Activated CD4-positive, CD25-positive, alpha-beta regulatory T cell treated with anti-CD3 and anti-CD28 coated beads, Interleukin-2, amount 50 U/mL, for 24 hours (primary cell): ENCODE measurements at regions not wholly inside any gene's neighbourhood (a gene's known extent, or its start where the extent isn't known, plus 50 kb on each side); places are given as distances from the start of the nearest gene placed in this dataset.
"Not testable (repeated sequence)": the region's sequence is repeated elsewhere in the genome, so short reads cannot be mapped to it uniquely, and the experiment has no call there.

Experiments used
- ATAC-seq, 2 donors: fragments of 150-1000 bp; cut with Tn5 transposase; one replicate each; pipeline ENCODE4 v1.10.0; 2021; ENCODE audit warnings: mild to moderate bottlenecking in 1 of 2, moderate library complexity in 1 of 2

DNA sequence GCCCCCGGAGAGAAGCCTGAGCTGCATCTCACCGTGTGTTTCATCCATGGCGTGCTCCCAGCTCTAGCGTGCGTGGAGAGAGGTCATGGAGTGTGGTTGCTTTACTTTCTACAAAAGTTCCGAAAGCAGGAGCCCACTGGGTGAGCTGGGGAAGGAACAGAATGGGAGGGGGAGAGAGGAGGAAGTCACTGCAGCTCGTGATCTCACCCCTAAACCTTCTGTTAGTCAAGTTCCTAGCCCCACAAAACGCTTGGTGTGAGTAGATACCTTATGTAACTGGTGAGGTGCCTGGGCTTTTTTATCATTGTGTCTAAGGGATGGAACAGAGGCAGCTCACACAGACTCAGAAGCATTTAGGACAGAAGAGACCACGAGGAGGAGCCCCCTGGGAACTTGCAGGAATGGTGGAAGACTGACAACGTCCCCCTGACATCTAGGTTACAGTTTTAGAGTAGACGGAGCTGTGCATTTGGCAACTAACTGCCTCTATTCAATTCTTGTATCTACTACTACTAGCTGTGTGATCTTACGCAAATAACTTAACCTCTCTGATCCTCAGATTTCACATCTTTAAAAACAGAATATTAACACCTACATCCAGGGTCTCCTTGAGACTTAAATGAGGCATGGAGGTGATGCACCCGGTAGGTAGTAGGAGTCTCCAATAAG, 123.3 kb downstream of the ARL4C start:
- ATAC-seq: no peak

DNA sequence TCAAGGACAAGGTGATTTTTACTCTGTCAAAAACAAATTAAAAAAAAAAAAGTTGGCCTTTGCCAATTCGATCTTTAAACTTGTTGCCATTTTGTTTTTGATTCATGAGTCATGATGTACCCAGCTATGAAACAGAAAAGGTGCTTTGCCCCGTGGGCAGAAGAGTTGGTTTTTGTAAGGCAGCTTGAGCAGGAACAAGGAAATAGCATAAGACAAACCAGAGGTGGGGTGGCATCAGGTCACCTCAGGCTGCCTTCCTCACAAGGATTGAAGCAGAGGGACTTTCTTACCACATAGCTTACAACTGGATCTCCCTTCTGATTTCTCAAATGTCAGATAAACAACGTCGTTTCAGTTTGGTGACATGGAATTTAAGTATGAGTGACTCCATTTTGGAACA, 123.8 kb downstream of the ARL4C start:
- ATAC-seq: no peak

DNA sequence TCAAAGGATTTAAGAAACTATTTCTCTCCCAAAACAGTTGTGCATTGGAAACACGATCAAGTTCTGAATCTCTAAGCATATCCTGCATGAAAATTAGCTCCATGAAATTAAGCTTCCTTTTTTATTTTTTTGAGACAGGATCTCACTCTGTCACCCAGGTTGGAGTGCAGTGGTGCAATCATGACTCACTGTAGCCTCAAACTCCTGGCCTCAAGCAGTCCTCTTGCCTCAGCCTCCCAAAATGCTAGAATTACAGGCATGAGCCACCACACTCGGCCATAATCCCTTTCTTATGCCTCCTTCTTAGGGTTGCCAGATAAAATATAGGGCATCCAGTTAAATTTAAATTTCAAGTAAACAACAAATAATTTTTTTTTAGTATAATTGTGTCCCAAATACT, 124.4 kb downstream of the ARL4C start:
- ATAC-seq: no peak

DNA sequence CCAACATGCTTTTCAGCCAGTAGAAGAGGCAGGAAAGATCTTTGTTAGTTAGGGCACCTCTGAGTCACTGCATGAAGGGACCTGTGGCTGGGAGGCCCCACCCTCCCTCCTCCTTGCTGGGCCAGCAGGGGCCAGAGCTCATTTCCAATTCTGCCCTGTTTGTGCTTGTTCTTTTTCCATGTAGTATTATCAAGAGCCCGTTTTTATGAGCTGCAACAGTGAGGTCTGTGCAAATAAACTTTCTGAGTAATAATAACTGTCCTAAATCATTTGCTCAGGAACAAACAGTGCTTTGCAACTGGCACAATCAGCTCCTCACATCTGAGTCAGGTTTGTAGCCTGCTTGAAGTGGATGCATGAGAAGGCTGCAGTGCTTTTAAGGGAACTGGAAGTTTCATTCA, 128.0 kb downstream of the ARL4C start:
- peak; percentile 83 to 85 for ATAC-seq

DNA sequence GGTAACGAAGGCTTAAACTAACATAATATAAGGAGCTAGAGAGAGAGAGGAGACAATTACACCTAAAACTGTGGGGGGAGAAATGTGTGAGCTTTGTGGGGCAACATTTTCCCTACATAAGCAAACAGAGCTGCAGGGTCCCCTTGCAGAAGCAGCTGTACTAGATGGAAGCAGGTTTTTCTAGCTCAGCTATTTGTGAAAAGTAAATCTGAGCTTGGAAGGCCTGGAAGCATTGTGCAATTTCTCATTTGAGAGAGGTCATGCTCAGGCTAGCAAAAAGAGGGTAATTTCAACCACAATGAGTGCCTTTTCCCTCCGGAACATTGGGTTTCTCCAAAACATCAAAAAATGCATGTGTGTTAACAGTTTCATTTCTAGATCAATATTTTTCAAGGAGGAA, 130.0 kb downstream of the ARL4C start:
- no peak for ATAC-seq

DNA sequence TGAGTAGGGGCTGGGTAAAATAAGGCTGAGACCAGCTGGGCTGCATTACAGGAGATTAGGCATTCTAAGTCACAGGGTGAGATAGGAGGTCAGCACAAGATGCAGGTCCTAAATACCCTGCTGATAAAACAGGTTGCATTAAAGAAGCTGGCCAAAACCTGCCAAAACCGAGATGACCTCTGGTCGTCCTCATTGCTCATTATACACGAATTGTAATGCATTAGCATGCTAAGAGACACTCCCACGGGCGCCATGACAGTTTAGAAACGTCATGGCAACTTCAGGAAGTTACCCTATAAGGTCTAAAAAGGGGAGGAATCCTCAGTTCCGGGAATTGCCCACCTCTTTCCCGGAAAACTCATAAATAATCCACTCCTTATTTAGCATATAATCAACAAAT, 132.2 kb downstream of the ARL4C start:
- ATAC-seq: no peak

DNA sequence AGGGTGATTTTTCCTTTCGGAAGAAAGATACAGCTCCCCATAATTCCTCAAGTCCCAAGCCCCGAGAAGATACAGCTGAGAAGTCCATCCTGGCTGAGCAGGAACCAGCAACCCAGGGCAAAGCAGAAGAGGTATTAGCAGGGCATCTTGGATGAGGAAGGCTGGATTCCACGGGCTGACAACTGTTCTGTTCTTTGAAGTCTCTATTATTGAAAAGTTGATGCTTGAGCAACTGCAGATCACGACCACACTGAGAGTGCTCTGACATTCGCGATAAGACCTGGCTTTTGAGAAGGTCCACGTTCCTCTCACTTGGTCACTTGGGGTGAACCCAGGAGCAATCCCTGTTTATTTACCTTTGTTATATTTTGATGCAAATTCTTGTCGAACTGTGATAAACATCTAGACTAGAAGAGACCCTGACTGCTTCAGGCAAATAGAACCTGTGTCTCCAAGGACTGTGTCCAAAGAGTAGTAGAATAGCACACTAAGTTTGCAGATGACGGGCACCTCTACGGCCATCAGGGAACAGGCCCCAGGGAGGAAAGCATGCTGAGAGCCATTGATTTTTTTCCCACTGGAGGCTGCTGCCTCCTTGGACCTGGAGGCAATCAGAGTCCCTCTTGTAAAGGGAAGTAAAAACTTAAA, 133.1 kb downstream of the ARL4C start:
- no peak for ATAC-seq

DNA sequence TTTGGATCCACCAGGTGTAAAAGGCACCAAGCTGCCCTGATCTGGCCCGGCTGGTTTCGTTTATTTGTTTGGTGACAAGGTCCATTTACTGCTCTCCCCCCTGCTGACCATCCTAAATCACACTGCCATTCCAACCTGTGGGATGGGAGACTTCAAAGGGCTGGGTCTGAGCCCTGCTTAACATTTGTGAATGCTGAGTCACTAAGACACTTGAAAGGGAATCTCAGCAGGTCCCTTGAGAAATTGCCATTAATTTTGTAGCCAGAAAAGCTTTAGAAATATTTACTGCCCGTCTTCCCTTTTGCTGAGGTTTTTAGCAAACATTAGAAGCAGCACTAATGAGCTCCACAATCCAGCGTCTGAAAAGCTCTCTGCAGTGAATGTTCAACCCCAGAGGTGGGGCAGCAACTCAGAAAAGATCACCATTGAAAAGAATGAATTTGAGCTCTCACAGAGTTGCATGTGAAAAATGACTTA, 133.8 kb downstream of the ARL4C start:
- ATAC-seq: no peak

DNA sequence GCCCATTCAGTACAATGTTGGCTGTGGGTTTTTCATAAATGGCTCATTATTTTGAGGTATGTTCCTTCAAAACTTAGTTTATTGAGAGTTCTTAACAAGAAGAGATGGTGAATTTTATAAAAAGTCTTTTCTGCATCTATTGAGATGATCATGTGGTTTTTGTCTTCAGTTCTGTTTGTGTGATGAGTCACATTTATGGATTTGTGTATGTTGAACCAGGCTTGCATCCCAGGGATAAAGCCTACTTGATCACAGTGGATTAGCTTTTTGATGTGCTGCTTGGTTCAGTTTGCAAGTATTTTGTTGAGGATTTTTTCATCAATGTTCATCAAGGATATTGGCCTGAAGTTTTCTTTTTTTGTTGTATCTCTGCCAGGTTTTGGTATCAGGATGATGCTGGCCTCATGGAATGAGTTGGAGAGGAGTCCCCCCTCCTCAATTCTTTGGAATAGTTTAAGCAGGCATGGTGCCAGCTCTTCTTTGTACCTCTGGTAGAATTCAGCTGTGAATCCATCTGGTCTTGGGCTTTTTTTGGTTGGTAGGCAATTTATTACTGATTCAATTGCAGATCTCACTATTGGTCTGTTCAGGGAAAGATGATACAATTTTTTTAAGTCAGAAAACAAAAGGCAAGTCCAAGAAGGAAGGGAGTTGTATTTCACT, 136.4 kb downstream of the ARL4C start:
- not testable (repeated sequence) for ATAC-seq

DNA sequence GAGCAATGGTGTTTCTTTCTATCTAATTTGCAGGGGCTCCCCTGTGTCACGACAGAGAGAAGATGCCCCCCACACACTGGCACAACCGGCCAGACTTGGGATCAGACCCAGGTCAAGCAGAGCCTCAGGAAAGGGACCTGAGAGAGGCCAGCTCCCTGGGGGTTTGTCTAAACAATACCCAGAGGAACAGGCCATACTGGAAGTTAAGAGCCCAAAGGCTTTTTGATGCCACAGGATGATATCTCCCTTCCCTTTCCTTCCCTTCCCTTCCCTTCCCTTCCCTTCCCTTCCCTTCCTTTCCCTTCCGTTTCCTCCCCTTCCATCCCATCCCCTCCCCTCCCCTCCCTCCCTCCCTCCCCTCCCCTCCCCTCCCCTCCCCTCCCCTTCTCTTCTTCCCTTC, 139.2 kb downstream of the ARL4C start:
- no peak for ATAC-seq

DNA sequence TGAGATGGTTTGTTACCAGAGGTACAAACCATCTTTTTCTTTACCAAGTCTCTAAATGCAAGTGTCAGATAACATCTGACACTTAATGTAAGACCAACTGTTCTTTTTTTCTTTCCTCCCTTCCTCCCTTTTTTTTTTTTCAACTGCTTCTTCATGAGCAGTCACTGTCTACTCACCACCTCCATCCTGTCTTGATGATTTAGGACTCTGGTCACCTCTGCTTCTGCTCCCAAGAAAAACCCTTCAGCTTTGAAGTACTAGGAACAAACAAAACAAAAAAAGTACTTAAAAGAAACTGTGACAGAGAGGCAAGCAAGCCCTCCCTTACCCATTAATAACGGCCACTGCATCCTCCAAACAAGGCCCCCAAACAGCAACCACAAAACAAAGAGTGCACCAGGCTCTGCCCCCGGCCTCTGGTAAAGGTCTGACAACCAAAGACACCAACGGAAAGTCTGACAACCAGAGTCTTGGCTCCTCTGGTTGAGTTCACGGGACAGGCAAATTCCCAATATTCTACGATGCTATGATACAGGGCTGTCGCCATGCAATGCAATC, 141.0 kb downstream of the ARL4C start:
- no peak for ATAC-seq

DNA sequence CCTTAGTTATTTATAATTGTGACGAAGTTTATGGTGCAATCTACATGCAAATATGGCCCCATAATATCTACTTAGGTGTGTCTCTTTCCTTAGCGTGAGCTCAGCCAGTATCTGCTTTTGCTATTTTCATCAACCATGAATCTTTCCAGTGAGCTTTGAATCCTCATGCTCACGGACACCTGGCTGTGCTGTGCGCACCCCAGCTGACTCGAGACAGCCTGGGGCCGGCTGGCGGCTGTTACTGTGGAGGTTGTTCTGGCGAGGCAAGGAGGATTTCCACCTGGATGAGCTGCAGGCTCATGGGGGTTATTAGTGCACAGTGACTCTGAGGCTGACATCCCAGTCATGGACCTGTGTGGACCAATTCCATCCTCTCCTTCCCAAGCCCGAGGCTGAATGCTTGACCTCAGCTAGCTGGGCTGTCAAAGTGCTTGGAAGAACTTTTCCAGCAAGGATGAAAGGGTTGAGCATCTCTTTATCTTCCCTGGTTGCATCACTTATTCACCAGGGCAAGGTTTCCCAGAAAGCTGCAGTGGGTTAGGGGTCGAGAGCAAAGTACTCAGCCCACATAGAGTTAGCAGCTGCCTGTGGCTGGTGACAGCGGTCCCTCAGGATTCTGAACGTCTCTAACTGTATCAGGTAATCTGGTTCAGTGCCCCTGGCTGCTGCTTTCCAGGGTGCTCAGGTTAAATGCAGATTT, 141.7 kb downstream of the ARL4C start:
- ATAC-seq: no peak

DNA sequence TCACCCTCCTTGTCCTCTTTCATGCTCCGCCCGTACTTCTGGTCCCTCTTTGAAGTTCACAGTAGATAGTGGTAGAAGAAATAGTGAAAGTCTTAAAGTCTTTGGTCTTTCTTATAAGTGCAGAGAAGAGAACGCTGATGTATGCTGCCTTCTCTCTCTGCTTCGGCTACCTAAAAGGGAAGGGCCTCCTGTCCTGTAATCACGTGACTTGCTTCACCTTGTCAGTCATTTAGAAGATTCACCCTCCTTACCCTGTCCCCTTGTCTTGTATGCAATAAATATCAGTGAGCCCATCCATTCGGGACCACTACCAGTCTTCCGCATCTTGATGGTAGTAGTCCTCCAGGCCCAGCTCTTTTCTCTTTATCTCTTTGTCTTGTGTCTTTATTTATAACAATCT, 144.6 kb downstream of the ARL4C start:
- ATAC-seq: no peak

DNA sequence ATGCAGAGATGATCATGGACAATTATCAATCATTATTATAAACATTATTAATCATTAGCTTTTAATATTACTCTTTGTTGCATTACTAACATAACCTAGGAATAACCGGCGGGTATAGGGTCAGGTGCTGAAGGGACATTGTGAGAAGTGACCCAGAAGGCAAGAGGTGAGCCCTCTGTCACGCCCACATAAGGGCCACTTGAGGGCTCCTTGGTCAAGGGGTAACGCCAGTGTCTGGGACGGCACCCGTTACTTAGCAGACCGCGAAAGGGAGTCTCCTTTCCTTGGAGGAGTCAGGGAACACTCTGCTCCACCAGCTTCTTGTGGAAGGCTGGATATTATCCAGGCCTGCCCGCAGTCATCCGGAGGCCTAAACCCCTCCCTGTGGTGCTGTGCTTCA, 145.0 kb downstream of the ARL4C start:
- ATAC-seq: not testable (repeated sequence)

DNA sequence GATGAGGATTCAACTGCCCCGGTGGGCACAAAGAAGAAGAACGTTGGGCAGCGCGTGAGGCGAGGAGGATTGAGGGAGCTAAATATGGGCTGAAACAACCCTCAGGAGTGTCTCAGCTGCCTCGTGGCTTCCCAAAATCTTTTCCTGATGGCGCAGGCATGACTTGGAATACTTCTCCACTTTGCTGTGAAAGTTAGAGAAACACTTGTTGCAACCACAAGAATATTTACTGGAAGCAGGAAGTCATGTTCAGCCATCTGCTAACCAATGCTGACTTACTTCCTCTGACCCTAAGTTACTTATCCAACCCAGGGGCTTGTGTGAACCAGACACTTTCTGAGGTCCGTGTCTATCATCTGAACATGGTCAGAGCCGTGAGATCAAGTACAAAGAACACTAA, 148.8 kb downstream of the ARL4C start:
- no peak for ATAC-seq

DNA sequence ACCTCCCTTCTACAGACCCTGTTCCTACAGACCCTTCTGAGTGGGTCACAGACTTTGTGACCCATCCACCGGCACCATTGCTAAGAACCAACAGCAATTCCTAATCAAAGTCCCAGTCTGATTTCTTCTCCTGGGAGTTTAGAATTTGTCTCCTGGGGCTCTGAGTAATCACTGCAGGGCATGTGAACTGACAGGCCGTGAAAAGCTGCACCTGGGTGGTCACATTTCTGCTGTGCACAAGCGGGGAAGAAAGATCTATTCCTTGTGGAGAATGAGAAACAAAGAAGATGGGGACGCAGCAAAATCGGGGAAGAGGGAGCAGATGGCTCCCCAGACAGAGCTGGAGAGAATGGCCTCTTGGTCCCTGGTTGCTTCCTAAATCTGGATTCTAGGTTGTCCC, 151.0 kb downstream of the ARL4C start:
- no peak for ATAC-seq

DNA sequence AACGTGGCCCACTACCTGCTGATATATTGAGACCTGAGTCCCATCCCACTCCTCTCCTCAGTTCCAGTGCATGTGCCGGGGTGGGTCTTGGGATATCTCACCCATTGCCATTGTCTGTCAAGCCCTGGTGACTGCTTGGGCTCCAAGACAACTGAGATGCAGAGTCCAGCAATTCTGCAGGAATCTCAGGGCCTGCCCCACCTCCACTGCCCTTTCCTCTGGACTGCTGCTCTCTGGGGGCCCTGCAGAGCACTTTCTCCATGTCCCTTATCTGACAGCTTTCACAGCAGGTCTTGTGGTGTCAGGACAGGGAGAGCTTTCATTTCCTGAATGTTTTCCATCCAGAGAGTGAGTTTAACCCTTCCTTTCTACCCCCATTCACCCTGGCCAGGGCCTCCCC, 152.9 kb downstream of the ARL4C start:
- ATAC-seq: no peak

DNA sequence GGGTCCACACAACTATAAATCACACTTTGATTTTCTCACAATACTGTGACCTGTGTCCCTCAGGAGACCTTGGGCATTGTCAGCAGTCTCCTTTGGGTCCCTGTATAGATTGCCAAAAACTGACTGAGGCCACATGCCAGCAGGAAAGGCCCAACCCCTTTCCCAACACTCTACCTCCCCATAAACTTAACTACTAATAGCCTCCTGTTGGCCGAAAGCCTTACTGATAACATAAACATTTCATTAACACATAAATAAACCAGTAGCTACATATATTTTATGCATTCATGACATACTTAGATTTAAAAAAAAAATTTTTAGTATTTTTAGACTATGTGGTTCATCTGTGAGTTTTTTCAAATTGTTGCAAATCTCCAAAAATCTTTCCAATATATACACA, 153.5 kb downstream of the ARL4C start:
- ATAC-seq: no peak

DNA sequence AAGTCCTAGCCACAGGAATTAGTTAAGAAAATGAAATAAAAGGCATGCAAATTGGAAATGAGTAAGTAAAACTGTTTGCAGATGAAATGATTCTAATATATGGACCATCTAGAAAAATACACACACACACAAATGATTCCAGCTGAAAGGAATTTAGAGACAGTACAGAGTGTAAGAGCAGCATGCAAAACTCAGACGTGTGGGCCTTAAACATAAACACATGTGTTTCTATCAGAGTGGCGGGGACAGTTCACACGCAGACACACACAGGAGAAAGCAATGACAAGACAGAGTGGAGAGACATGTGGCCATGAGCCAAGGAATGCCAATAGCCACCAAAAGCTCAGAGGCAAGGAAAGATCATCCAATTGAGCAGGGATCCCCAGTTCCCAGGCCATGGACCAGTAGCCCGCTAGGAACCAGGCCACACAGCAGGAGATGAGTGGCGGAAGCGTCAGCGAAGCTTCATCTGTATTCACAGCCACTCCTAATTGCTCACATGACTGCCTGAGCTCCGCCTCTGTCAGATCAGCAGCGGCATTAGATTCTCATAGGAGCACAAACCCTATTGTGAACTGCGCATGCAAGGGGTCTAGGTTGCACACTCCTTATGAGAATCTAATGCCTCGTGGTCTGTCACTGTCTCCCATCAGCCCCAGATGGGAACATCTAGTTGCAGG, 155.4 kb downstream of the ARL4C start:
- no peak for ATAC-seq

DNA sequence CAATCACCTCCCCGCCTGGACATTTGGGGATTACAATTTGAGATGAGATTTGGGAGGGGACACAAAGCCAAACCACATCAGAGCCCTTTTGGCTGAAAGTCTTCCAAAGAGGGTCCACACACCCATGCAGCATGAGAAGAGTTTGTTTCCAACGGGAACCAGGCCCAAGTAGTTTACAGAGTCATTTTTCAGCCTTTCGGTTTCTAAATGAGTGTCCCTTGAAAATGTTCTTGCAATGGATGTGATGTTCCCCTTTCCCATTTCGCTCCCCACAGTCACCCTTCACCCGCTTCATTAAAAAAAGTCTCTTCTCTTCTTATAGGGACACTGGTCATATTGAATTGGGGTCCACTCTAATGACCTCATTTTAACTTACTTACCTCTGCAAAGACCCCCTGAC, 157.4 kb downstream of the ARL4C start:
- ATAC-seq: no peak

DNA sequence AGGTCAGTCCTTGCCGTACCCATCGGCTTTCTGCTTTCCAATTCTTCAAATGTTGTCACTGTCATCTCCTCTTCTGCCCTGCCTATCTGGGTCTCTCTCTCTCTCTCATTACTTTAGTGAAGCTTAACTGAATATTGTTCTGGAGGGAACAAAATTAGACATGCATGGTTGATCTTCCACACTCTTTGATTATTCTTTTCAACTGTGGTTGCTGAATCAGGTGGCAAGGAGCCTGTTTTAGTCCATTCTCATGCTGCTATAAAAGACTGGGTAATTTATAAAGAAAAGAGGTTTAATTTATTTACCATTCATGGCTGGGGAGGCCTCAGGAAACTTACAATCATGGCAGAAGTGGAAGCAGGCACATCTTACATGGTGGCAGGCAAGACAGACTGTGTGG, 157.9 kb downstream of the ARL4C start:
- no peak for ATAC-seq

DNA sequence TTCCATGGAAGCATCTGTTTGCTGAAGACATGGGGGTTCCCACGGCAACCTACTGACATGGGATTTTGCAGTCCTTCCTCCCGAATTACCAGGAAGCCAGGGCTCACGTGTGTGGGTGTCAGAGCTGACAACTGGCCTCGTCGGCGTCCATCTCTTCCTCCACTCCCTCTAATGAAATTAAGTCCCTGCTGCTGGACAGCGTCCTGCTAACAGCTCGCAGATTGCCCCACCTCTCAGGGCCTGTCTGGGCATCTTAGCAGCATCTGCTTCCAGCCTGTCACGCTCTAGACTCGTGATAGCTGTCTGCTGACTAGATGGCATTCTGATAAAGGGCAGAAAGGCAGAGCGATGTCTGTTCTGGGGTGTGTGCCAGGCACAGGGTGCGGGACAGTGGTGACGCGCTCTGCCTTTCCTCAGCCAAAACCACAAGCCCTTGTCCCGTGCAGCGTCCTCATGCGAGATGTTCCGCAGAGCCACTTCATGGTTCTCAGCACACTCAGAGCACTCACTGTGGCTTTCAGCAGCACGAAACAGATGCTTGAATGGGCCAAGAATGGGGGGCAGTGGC, 161.1 kb downstream of the ARL4C start:
- peak; percentile 61 to 66 for ATAC-seq
